Activated CD4-positive, alpha-beta T cell treated with anti-CD3 and anti-CD28 coated beads for 36 hours (primary cell): ENCODE measurements at regions not wholly inside any gene's neighbourhood (a gene's known extent, or its start where the extent isn't known, plus 50 kb on each side); places are given as distances from the start of the nearest gene placed in this dataset.
A peak's percentile ranks its signal among the peaks of the same experiment; 100 is the strongest.
"Not testable (repeated sequence)": the region's sequence is repeated elsewhere in the genome, so short reads cannot be mapped to it uniquely, and the experiment has no call there.

ENCODE experiments used
- ATAC-seq: fragments of 200-7000 bp; cut with Tn5 transposase; one replicate; pipeline ENCODE4 v1.10.0; 2021; ENCODE audit warnings: mild to moderate bottlenecking, moderate library complexity
- CTCF ChIA-PET: fragments of 350-600 bp; sonication (Branson Sonifier 250); formaldehyde crosslinking; loops from one replicate; lab custom pipeline; 2021; ENCODE audit warnings: antibody characterized with exemption; lab: Charles Lee
- POLR2A ChIA-PET: fragments of 350-600 bp; sonication (Branson Sonifier 250); formaldehyde crosslinking; loops from one replicate; lab custom pipeline; 2021; ENCODE audit warnings: antibody characterized with exemption, inconsistent platforms; lab: Charles Lee
- DNase-seq: peaks from one replicate; pipeline ENCODE4 v3.0.0-alpha.2; 2020
- H3K27ac Mint-ChIP-seq: one replicate; pipeline ENCODE4 v1.8.0; 2021; ENCODE audit warnings: mixed read lengths
- H3K27me3 Mint-ChIP-seq: one replicate; pipeline ENCODE4 v1.8.0; 2021; ENCODE audit warnings: mixed read lengths
- H3K36me3 Mint-ChIP-seq: one replicate; pipeline ENCODE4 v1.8.0; 2021; ENCODE audit warnings: low read depth, mixed read lengths
- H3K4me1 Mint-ChIP-seq: one replicate; pipeline ENCODE4 v1.8.0; 2021; ENCODE audit warnings: mixed read lengths
- H3K4me3 Mint-ChIP-seq: one replicate; pipeline ENCODE4 v1.8.0; 2021; ENCODE audit warnings: mild to moderate bottlenecking, moderate library complexity, mixed read lengths
- H3K9me3 Mint-ChIP-seq: one replicate; pipeline ENCODE4 v1.8.0; 2021; ENCODE audit warnings: low read depth, mixed read lengths
- intact Hi-C, 2 experiments: fragments of 100-400 bp; cut with DNase I in 1 of 2; cut with micrococcal nuclease in 1 of 2; formaldehyde crosslinking; loops; one replicate each; pipeline versions ENCODE4 v1.14.2 to v1.15.1; 2022 to 2024; cut with DNase I, micrococcal nuclease

DNA sequence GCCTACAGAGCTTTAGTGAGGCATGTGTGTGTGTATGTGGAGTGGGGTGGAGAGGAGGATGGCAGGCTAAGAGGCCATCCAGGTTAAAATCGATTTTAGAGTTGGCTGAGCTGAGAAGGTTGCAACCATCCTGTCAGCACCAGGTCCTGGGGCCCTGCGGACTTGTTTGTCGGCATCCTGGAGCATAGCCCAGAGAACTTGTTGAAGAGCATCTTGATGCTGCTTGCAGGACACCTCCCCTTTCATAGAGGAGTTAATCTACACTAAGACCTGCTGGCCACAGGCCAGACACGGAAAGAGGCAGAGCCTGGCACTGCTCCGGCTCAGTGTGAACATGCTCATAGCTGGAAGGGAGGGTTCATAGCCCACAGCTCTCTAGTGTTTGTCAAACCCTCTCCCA lies 72.1 kb upstream of the RGPD5 start:
- intact Hi-C loops = no loop called here
- POLR2A ChIA-PET = no interaction called here
- Mint-ChIP-seq H3K4me3 (no peak overlapping the region), H3K4me1 (no peaks in the 10 kb centered on the region), H3K27me3 (peaks cover 3% of the 10 kb centered on the region), H3K27ac (no peak overlapping the region), H3K9me3 (no peaks in the 10 kb centered on the region), H3K36me3 (no peaks in the 10 kb centered on the region)
- ATAC-seq = no peak
- no peak for DNase-seq
- CTCF ChIA-PET = no interaction called here

DNA sequence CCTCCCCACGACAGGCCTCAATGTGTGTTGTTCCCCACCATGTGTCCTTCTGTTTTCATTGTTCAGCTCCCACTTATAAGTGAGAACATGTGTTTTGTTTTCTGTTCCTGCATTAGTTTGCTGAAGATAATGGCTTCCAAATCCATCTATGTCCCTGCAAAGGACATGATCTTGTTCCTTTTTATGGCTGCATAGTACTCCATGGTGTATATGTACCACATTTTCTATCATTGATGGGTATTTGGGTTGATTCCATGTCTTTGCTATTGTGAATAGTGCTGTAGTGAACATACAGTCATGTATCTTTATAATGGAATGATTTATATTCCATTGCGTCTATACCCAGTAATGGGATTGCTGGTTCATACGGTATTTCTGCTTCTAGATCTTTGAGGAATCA lies 71.5 kb upstream of the RGPD5 start:
- H3K27me3 Mint-ChIP-seq, intact Hi-C loops, H3K4me3 Mint-ChIP-seq, ATAC-seq, DNase-seq, H3K9me3 Mint-ChIP-seq, H3K36me3 Mint-ChIP-seq, H3K27ac Mint-ChIP-seq, POLR2A ChIA-PET, H3K4me1 Mint-ChIP-seq: not testable (repeated sequence)
- CTCF ChIA-PET = interaction anchor here (0.6 kb wide), 1 partner anchor 24 kb away, joined by 4 read pairs; no protein-coding TSS in a partner anchor

DNA sequence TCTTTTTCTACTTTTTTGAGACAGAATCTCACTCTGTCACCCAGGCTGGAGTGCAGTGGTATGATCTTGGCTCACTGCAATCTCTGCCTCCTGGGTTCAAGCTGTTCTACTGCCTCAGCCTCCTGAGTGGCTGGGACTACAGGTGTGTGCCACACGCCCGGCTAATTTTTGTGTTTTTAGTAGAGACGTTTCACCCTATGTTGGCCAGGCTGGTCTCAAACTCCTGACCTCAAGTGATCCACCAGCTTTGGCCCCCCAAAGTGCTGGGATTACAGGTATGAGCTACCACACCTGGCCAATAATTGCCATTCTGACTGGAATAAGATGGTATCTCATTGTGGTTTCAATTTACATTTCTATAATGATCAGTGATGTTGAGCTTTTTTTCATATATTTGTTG lies 71.0 kb upstream of the RGPD5 start:
- H3K9me3 Mint-ChIP-seq, H3K27me3 Mint-ChIP-seq, H3K27ac Mint-ChIP-seq, ATAC-seq, DNase-seq, H3K4me1 Mint-ChIP-seq, H3K4me3 Mint-ChIP-seq, H3K36me3 Mint-ChIP-seq, intact Hi-C loops: not testable (repeated sequence)
- POLR2A ChIA-PET = interaction anchor here (0.6 kb wide), 1 partner anchor 28 kb away, joined by 3 read pairs; no protein-coding TSS in a partner anchor
- CTCF ChIA-PET = interaction anchor here (0.6 kb wide), 1 partner anchor 25 kb away, joined by 4 read pairs; no protein-coding TSS in a partner anchor

DNA sequence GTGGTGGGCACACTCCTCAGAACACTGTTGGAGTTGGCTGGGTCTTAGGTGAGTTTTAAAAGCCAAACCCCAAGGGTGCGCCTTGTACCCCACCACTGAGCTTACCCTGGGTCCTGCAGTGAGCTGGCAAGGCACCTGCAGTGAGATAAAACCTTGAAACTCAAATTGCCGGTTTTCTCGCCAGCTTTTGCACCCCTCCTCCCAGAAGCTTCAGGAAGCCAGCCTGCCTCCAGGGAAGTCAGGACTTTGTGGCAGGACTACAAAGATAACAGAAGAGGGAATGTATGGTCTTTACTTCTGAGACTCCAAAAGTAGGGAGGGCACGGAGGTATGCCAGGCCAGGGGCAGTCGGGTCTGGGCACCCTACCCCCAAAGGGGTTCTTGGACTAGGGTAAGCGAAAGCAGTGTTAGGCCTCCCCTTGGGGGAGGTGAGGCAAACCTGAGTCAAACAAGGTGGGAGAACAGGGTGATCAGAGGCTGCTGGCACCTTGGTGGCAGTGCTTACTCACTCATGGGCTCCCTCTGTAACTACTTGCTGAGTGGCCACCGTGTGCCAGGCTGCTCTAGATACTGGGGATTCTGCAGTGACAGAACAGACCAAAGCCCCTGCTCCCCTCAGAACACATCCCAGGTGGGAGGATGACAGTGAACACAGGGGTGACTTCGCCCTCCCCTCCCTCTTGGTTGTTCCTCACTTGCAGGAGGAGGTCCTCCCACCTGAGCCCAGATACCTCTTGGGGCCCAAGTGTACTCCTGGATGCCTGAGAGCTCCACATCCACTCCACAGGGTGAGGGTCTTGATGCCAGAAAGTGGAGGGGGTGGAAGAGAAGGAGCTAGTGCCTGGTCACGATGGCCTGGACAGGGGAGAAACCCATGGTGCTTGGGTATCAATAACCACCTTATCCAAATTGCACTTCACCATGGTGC lies 69.3 kb upstream of the RGPD5 start:
- ATAC-seq = no peak
- DNase-seq = no peak
- ChIA-PET POLR2A (no interaction called here), CTCF (no interaction called here)
- Mint-ChIP-seq H3K36me3 (no peaks in the 10 kb centered on the region), H3K27ac (no peak overlapping the region), H3K9me3 (no peaks in the 10 kb centered on the region), H3K4me3 (no peak overlapping the region), H3K27me3 (peaks cover 8% of the 10 kb centered on the region), H3K4me1 (no peaks in the 10 kb centered on the region)
- intact Hi-C loops = no loop called here

DNA sequence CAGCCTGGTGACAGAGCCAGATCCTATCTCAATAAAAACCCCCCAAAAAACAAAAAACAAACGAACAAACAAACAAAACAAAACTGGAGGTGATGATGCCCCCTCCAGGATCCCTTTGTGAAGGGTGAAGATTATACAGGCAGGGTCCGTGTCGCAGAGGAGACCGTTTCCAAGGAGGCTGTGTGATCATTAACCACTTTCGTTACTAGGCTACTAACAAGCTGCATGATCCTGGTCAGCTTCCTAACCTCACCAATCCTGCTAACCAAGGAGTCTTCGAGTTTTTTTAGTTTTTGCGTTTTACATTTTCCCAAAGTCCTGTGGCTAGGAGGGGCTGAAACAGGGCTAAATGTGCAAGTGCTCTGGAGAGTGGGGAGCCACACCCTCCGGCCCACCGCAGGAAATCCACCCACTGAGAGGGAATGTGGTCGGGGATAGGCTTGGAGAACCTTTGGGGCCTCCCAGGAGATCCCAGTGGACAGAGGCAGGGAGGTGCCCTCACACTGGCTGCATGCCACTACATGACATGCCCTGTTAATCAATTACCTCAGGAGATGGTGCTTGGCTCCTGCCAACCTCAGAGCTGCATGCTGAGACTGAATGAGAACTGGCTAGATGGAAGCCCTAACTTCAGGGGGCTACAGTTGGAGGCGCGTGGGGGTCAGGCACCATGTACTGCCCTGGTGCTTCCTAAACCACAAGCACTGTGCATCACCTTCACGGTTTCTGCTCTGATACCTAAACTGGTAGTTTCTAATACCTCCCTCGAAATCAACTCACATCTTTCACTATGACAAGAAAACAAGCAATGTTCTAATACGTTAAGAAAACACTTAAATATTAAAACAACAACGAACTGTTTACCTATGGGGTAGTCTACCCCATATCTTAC lies 67.5 kb upstream of the RGPD5 start:
- Mint-ChIP-seq H3K27ac (no peak overlapping the region), H3K4me1 (no peaks in the 10 kb centered on the region), H3K9me3 (no peaks in the 10 kb centered on the region), H3K4me3 (no peak overlapping the region), H3K36me3 (no peaks in the 10 kb centered on the region), H3K27me3 (peaks cover 10% of the 10 kb centered on the region)
- intact Hi-C loops = no loop called here
- ATAC-seq = no peak
- CTCF ChIA-PET = no interaction called here
- POLR2A ChIA-PET = no interaction called here
- DNase-seq = no peak

DNA sequence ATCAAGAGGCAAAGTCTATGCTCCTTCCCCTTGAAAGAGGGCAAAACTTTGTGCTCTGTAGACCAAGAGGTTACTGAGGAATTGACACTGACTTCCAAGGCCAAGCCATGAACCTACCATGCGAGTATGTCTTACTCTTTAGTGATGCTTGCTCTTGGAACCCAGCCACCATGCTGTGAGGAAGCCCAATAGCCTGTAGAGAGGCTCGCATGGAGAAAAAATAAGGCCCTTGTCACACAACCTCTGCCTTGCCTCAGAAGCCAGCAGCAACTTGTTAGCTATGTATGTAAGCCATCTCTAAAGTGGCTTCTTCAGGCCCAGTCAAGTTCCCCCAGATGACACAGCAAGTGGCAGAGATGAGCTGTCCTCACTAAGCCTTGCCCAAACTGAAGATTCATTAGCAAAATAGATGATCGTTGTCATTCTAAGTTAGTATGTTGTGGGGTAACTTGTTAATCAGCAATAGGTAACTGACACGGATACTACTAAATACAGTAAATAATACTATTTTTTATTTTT lies 66.1 kb upstream of the RGPD5 start:
- ATAC-seq = no peak
- ChIA-PET POLR2A (no interaction called here), CTCF (interaction anchor here (1.7 kb wide), 1 partner anchor 182 kb away, joined by 5 read pairs; no protein-coding TSS in a partner anchor)

DNA sequence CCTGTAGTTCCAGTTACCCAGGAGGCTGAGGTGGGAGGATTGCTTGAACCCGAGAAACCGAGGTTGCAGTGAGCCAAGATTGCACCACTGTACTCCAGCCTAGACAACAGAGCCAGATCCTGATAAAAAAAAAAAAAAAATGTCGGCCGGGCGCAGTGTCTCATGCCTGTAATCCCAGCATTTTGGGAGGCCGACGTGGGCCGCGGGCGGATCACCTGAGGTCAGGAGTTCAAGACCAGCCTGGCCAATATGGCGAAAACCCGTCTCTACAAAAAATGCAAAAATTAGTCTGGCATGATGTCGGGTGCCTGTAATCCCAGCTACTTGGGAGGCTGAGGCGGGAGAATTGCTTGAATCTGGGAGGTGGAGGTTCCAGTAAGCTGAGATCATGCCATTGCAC lies 60.4 kb upstream of the RGPD5 start:
- H3K9me3 Mint-ChIP-seq, ATAC-seq, H3K4me3 Mint-ChIP-seq, H3K27ac Mint-ChIP-seq, POLR2A ChIA-PET, H3K4me1 Mint-ChIP-seq, DNase-seq, H3K36me3 Mint-ChIP-seq: not testable (repeated sequence)
- H3K27me3 Mint-ChIP-seq = peaks cover 17% of the 10 kb centered on the region
- CTCF ChIA-PET = interaction anchor here (0.6 to 3.4 kb wide), 2 partner anchors 187 to 489 kb away, joined by 3 to 27 read pairs; no protein-coding TSS in a partner anchor
- intact Hi-C loops = loop anchor here in 1 of 2 experiments (5.0 kb wide), 1 partner anchor 121 kb away; the partner anchor contains the start of genes SEPTIN10 and SOWAHC

More for the DNA sequence above, 66.1 kb upstream of the RGPD5 start:
- Mint-ChIP-seq H3K27me3 (peaks cover 10% of the 10 kb centered on the region), H3K4me1 (no peaks in the 10 kb centered on the region), H3K36me3 (no peaks in the 10 kb centered on the region), H3K4me3 (no peak overlapping the region), H3K27ac (no peak overlapping the region), H3K9me3 (no peaks in the 10 kb centered on the region)
- DNase-seq = no peak
- intact Hi-C loops = no loop called here

DNA sequence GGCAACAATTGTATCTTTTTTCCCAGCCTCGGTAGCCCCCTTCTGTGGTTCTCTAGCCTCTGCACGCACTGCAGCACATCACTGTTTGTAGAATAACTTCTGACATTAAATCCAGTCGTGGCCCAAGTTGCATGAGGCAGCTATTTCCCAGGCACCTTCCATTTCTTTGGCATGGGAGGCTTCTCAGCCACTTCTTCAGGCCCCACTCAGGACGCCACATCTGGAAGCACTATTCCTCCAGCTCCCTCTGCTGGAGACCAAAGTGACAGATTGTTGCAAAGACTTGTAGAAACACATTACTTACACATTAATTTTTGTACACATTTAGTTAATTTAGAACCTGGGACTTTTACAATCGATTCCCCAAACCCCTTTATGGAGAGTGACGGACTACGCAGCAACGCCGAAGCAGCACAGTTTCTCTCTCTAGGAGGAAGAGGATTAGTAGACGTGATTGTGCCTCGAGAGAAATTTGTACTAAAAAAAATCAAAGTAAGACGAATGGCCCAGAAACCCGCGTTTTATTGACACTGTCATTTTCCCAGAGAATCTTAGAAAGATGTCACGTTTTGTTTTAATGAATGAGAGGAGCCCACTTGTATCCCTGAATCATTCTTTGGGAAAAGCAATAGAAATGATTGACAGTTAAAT lies 57.8 kb upstream of the RGPD5 start:
- Mint-ChIP-seq H3K4me1 (no peaks in the 10 kb centered on the region), H3K27ac (no peak overlapping the region), H3K4me3 (no peak overlapping the region), H3K36me3 (no peaks in the 10 kb centered on the region), H3K27me3 (peaks cover 12% of the 10 kb centered on the region), H3K9me3 (no peaks in the 10 kb centered on the region)
- ChIA-PET POLR2A (no interaction called here), CTCF (interaction anchor here (3.4 kb wide), 1 partner anchor 190 kb away, joined by 27 read pairs; no protein-coding TSS in a partner anchor)
- intact Hi-C loops = loop anchor here in 1 of 2 experiments (1.0 kb wide), 1 partner anchor 190 kb away; no protein-coding TSS in a partner anchor
- DNase-seq = peak; percentile 42
- ATAC-seq = no peak
